Gastroesophageal sphincter (tissue), 4 donors: ENCODE measurements at regions not wholly inside any gene's neighbourhood (a gene's known extent, or its start where the extent isn't known, plus 50 kb on each side); places are given as distances from the start of the nearest gene placed in this dataset.

ENCODE experiments used
- ATAC-seq: fragments of 150-250 bp; one replicate; pipeline ENCODE4 v1.9.1; 2016; ENCODE audit warnings: mild to moderate bottlenecking, moderate library complexity
- H3K27ac ChIP-seq, 4 donors: fragments of 200-600 bp; sonication (generic) in 3 of 4; 1 replicate in 3 of 4; 2 replicates in 1 of 4; pipeline ENCODE4 v1.5.1; 2016 to 2019
- H3K27me3 ChIP-seq: fragments of 200-600 bp; sonication (generic); one replicate; pipeline ENCODE4 v1.5.1; 2019
- H3K36me3 ChIP-seq, 2 donors: fragments of 200-600 bp; sonication (generic); one replicate each; pipeline ENCODE4 v1.5.1; 2019; ENCODE audit warnings: control low read depth in 1 of 2
- H3K4me1 ChIP-seq, 3 donors: fragments of 200-600 bp; sonication (generic); 1 replicate in 2 of 3; 2 replicates in 1 of 3; pipeline ENCODE4 v1.5.1; 2016 to 2019; ENCODE audit warnings: control low read depth in 2 of 3
- H3K4me3 ChIP-seq, 2 donors: fragments of 200-600 bp; sonication (generic); one replicate each; pipeline ENCODE4 v1.5.1; 2019; ENCODE audit warnings: mild to moderate bottlenecking in 1 of 2, moderate library complexity in 1 of 2
- H3K9me3 ChIP-seq, 3 donors: fragments of 200-600 bp; sonication (generic); one replicate each; pipeline ENCODE4 v1.5.1; 2017 to 2019; ENCODE audit warnings: control low read depth in 2 of 3
- EP300 ChIP-seq: sonication (generic); formaldehyde crosslinking; IDR thresholded peaks from one replicate; pipeline ENCODE4 v1.6.1; 2017; ENCODE audit warnings: antibody characterized with exemption, mild to moderate bottlenecking
- POLR2A ChIP-seq, 2 donors: fragments of 450-650 bp; IDR thresholded peaks; one replicate each; pipeline ENCODE4 v1.6.1; 2017; ENCODE audit warnings: antibody characterized with exemption in 2 of 2, mild to moderate bottlenecking in 2 of 2, moderate library complexity in 1 of 2
- POLR2AphosphoS5 ChIP-seq: sonication (generic); formaldehyde crosslinking; IDR thresholded peaks from one replicate; pipeline ENCODE4 v1.6.1; 2017; ENCODE audit warnings: antibody characterized with exemption
- WGBS, 2 donors: methylation state at CpG; one replicate each; pipeline ENCODE4 v1.1.5; 2018; ENCODE audit warnings: low coverage in 1 of 2; 5-methylcytosine and 5-hydroxymethylcytosine counted together
- TF ChIP-seq, protein P1 (sequence below), 4 experiments: fragments of 200-600 bp in 2 of 4; fragments of 450-650 bp in 2 of 4; sonication (generic) in 1 of 4; IDR thresholded peaks; one replicate each; pipeline ENCODE4 v1.5.1; 2017 to 2019; ENCODE audit warnings: antibody characterized with exemption in 4 of 4, mild to moderate bottlenecking in 2 of 4, moderate library complexity in 2 of 4

DNA sequence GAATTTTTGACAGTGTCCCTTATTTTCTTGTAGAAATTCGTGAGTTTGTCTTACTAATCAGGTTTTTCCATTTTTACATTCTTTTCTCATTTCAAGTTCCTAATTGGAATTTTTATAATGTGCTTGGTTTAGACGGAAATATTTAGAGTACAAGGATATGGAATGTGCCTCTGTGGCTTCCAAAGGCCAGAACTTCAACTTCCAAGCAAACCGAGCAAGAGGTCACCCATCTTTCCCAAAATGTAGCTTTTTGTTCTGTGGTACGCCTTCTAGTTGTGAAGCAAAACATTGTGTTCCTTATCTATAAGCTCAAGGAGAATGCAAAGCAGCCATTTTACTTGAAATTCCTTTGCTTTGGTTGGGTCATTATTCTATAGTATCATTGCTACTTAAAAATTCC lies 212.8 kb upstream of the PACRGL start:
- Histone ChIP-seq H3K9me3 (no peaks in the 10 kb centered on the region), H3K36me3 (peaks cover 0 to 9% of the 10 kb centered on the region in 2 donors), H3K4me1 (peaks cover 0 to 20% (median 2%) of the 10 kb centered on the region in 3 donors), H3K4me3 (no peak overlapping the region), H3K27me3 (no peaks in the 10 kb centered on the region), H3K27ac (no peak overlapping the region)
- no peak for TF ChIP-seq POLR2A (IDR thresholded peaks at IDR 0.05)
- no peak for TF ChIP-seq EP300
- TF ChIP-seq, protein P1, sequence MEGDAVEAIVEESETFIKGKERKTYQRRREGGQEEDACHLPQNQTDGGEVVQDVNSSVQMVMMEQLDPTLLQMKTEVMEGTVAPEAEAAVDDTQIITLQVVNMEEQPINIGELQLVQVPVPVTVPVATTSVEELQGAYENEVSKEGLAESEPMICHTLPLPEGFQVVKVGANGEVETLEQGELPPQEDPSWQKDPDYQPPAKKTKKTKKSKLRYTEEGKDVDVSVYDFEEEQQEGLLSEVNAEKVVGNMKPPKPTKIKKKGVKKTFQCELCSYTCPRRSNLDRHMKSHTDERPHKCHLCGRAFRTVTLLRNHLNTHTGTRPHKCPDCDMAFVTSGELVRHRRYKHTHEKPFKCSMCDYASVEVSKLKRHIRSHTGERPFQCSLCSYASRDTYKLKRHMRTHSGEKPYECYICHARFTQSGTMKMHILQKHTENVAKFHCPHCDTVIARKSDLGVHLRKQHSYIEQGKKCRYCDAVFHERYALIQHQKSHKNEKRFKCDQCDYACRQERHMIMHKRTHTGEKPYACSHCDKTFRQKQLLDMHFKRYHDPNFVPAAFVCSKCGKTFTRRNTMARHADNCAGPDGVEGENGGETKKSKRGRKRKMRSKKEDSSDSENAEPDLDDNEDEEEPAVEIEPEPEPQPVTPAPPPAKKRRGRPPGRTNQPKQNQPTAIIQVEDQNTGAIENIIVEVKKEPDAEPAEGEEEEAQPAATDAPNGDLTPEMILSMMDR (IDR thresholded peaks at IDR 0.05), result no peak
- no peak for TF ChIP-seq POLR2AphosphoS5
- no peak for ATAC-seq
- WGBS, 2 donors, result 40 to 53% methylated on average over 4 of the region's 4 CpGs

DNA sequence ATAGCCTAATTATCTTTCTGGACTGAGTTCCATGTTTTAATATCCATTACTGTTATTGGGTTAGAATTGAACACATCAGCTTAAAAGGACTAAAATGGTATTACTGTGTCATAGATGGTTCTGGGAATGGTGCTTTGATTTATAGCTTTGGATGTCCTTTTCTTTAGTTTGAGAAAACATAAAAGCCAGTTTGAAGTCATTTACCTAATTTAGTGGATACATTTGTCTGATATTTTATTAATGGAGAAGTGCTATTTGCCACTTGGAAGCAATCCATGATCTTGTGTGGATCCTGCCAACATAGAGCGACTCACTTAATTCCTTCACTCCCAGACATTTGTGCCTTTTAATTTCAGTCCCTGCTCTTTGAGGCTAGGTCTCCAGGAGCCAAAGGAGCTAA lies 212.4 kb upstream of the PACRGL start:
- peaks cover 0 to 20% (median 2%) of the 10 kb centered on the region in 3 donors for H3K4me1 ChIP-seq
- H3K27me3 ChIP-seq, result no peaks in the 10 kb centered on the region
- peaks cover 0 to 10% of the 10 kb centered on the region in 2 donors for H3K36me3 ChIP-seq
- no peak for ATAC-seq
- no peaks in the 10 kb centered on the region for H3K9me3 ChIP-seq
- H3K27ac ChIP-seq, result no peak overlapping the region
- no peak overlapping the region for H3K4me3 ChIP-seq
- 23 to 57% methylated on average over 1 of the region's 1 CpG for WGBS, 2 donors
- TF ChIP-seq, protein P1 (IDR thresholded peaks at IDR 0.05), result no peak
- TF ChIP-seq POLR2A (IDR thresholded peaks at IDR 0.05), result no peak
- TF ChIP-seq EP300, result no peak
- no peak for TF ChIP-seq POLR2AphosphoS5

DNA sequence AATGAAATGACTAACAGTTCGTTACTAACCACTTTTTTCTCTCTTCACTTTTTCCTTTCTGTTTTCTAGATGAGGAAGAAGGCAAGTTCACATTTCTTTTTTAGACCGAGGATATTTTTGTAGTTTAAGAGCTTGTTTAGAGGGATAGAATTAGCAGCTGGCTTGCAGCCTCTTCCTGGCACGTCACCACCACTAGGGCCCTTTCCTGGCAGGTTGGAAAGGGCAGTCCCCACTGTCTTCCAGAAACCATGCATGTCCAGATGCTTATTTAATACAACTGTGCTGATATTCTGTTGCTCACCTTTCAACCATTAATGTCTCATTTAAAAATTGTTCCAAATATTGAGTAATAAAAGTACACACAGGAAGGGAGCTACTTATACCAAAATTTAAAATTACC lies 209.5 kb upstream of the PACRGL start:
- Histone ChIP-seq H3K9me3 (no peaks in the 10 kb centered on the region), H3K4me1 (peaks cover 0 to 20% (median 2%) of the 10 kb centered on the region in 3 donors), H3K36me3 (peaks cover 2 to 10% of the 10 kb centered on the region in 2 donors), H3K4me3 (no peak overlapping the region), H3K27ac (no peak overlapping the region), H3K27me3 (no peaks in the 10 kb centered on the region)
- WGBS, 2 donors, result 14 to 24% methylated on average over 3 of the region's 3 CpGs
- ATAC-seq, result no peak
- TF ChIP-seq POLR2AphosphoS5 (peak; percentile 78), EP300 (no peak), POLR2A (IDR thresholded peaks at IDR 0.05) (no peak)
- TF ChIP-seq, protein P1 (IDR thresholded peaks at IDR 0.05), result peak in 1 of 4 experiments; percentile 33

DNA sequence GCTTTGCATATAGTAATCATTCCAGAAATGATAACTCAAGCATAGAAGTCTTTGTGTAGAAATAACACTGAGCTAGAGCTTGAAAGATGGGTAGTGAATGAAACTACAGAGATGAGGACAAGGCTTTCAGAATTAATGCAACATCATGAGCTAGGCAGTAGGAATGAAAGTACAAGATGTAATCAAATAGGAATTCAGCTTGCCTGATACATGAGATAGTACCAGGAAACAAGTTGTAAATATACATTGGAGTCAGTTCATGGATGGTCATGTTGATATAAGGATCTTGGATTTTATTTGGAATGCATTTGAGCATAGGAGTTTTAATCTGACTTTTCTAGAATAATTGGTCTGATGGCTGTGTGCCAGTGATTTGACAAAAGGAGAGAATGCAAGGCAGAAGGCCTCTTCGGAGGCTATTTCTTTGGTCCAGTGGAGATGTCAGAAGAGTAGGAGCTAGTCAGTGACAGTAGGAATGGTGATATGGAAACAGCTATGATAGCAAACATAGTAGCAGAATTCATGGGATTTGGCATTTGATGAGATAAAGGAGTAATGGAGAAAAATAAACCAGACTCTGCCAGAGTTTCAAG lies 206.4 kb upstream of the PACRGL start:
- 75 to 89% methylated on average over 1 of the region's 1 CpG for WGBS, 2 donors
- peaks cover 0 to 5% (median 0%) of the 10 kb centered on the region in 3 donors for H3K4me1 ChIP-seq
- no peak overlapping the region for H3K27ac ChIP-seq
- no peak for ATAC-seq
- no peak overlapping the region for H3K4me3 ChIP-seq
- no peak for TF ChIP-seq EP300
- no peak for TF ChIP-seq POLR2AphosphoS5
- no peak for TF ChIP-seq POLR2A (IDR thresholded peaks at IDR 0.05)
- TF ChIP-seq, protein P1 (IDR thresholded peaks at IDR 0.05), result no peak
- no peaks in the 10 kb centered on the region for H3K27me3 ChIP-seq
- peaks cover 2 to 14% of the 10 kb centered on the region in 2 donors for H3K36me3 ChIP-seq
- H3K9me3 ChIP-seq, result no peaks in the 10 kb centered on the region

DNA sequence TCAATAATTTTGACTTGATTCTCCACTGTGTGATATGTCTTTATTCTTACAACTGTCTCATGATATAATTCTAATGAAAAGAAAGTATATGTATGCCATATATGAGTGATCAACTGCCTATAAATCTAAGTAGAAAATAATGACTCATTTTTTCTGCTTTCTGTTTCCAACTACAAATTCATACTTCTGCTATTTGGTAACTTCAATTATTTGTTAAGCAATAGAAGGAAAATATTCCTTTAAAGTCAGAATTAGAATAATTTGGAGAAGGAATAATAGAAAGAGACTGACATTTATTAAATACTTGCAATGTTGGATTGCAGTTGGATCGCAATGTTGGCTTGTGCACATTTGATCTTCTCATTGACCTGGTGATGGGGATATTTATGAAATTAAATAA lies 204.2 kb upstream of the PACRGL start:
- no peak for TF ChIP-seq POLR2A (IDR thresholded peaks at IDR 0.05)
- TF ChIP-seq EP300, result no peak
- TF ChIP-seq, protein P1 (IDR thresholded peaks at IDR 0.05), result no peak
- TF ChIP-seq POLR2AphosphoS5, result no peak
- WGBS, 2 donors, result 94 to 100% methylated on average over 1 of the region's 1 CpG
- H3K27me3 ChIP-seq, result no peaks in the 10 kb centered on the region
- no peak overlapping the region for H3K27ac ChIP-seq
- no peaks in the 10 kb centered on the region for H3K9me3 ChIP-seq
- ATAC-seq, result no peak
- peaks cover 0 to 1% (median 0%) of the 10 kb centered on the region in 3 donors for H3K4me1 ChIP-seq
- H3K4me3 ChIP-seq, result no peak overlapping the region
- H3K36me3 ChIP-seq, result peaks cover 2 to 14% of the 10 kb centered on the region in 2 donors
